Stimulated activated CD4-positive, alpha-beta T cell treated with anti-CD3 and anti-CD28 coated beads, Interleukin-1b, Interleukin-23, amount 100 ng/mL, for 4 hours (primary cell): ENCODE measurements at regions not wholly inside any gene's neighbourhood (a gene's known extent, or its start where the extent isn't known, plus 50 kb on each side); places are given as distances from the start of the nearest gene placed in this dataset.
"Not testable (repeated sequence)": the region's sequence is repeated elsewhere in the genome, so short reads cannot be mapped to it uniquely, and the experiment has no call there.

Experiments
- DNase-seq, 2 donors: peaks; one replicate each; pipeline ENCODE4 v3.0.0-alpha.2; 2020; ENCODE audit warnings: low read depth in 2 of 2

- DNase-seq = no peak
Measured at GRCh38 chr5:157983906-157984551, 125.1 kb upstream of the CLINT1 start.

GRCh38 chr5:157978061-157978460 lies 119.1 kb upstream of the CLINT1 start:
- no peak for DNase-seq

GRCh38 chr5:157976429-157976828 lies 117.5 kb upstream of the CLINT1 start:
- DNase-seq = no peak

GRCh38 chr5:157972579-157972978 lies 113.6 kb upstream of the CLINT1 start:
- DNase-seq = no peak

GRCh38 chr5:157971571-157972216 lies 112.7 kb upstream of the CLINT1 start:
- DNase-seq = no peak

- not testable (repeated sequence) for DNase-seq
Measured at GRCh38 chr5:157968570-157968969, 109.6 kb upstream of the CLINT1 start.

GRCh38 chr5:157965989-157966388 lies 107.0 kb upstream of the CLINT1 start:
- no peak for DNase-seq

- DNase-seq = no peak
Measured at GRCh38 chr5:157965040-157965678, 106.2 kb upstream of the CLINT1 start.

GRCh38 chr5:157963761-157964160 lies 104.8 kb upstream of the CLINT1 start:
- DNase-seq = no peak

- no peak for DNase-seq
Measured at GRCh38 chr5:157963244-157963643, 104.3 kb upstream of the CLINT1 start.

- DNase-seq = not testable (repeated sequence)
Measured at GRCh38 chr5:157962686-157963085, 103.7 kb upstream of the CLINT1 start.

GRCh38 chr5:157961896-157962590 lies 103.1 kb upstream of the CLINT1 start:
- DNase-seq = no peak

- no peak for DNase-seq
Measured at GRCh38 chr5:157961176-157961575, 102.2 kb upstream of the CLINT1 start.

- DNase-seq = no peak
Measured at GRCh38 chr5:157959370-157959769, 100.4 kb upstream of the CLINT1 start.

GRCh38 chr5:157956271-157956885 lies 97.4 kb upstream of the CLINT1 start:
- no peak for DNase-seq

GRCh38 chr5:157955541-157956172 lies 96.7 kb upstream of the CLINT1 start:
- no peak for DNase-seq

GRCh38 chr5:157952374-157952685 lies 93.4 kb upstream of the CLINT1 start:
- DNase-seq = no peak

GRCh38 chr5:157951673-157952373 lies 92.9 kb upstream of the CLINT1 start:
- no peak for DNase-seq

GRCh38 chr5:157949520-157949919 lies 90.6 kb upstream of the CLINT1 start:
- DNase-seq = no peak

- peak; percentile 59 to 67 for DNase-seq
Measured at GRCh38 chr5:157948738-157949410, 89.9 kb upstream of the CLINT1 start.

GRCh38 chr5:157947156-157947555 lies 88.2 kb upstream of the CLINT1 start:
- no peak for DNase-seq
